GM18505 (cell line): ENCODE measurements at regions not wholly inside any gene's neighbourhood (a gene's known extent, or its start where the extent isn't known, plus 50 kb on each side); places are given as distances from the start of the nearest gene placed in this dataset.

Source experiments
- ATAC-seq: cut with Tn5 transposase; IDR thresholded peaks from one replicate; pipeline ENCODE4 v1.9.1; 2021; ENCODE audit not compliant: unreplicated experiment
- POLR2A ChIP-seq: IDR thresholded peaks from 4 replicates; pipeline ENCODE4 v1.6.1; 2011; ENCODE audit warnings: borderline replicate concordance; ENCODE audit not compliant: insufficient read depth, insufficient read length; ENCODE audit errors: extremely low read depth

- no peak for ATAC-seq
These were observed 99.8 kb upstream of the SSBP2 start for GRCh38 chr5:81850501-81851357.

GRCh38 chr5:81849770-81850367 is 99.0 kb upstream of the SSBP2 start:
- no peak for ATAC-seq
- TF ChIP-seq POLR2A = no peak

More at GRCh38 chr5:81850501-81851357, 99.8 kb upstream of the SSBP2 start:
- TF ChIP-seq POLR2A = no peak

- no peak for ATAC-seq
- TF ChIP-seq POLR2A = no peak
These were observed 97.5 kb upstream of the SSBP2 start for GRCh38 chr5:81848362-81848880.

- no peak for TF ChIP-seq POLR2A
- ATAC-seq = no peak
These were observed 95.4 kb upstream of the SSBP2 start for GRCh38 chr5:81846301-81846700.

- ATAC-seq = no peak
- TF ChIP-seq POLR2A = no peak
These were observed 92.9 kb upstream of the SSBP2 start for GRCh38 chr5:81843845-81844244.

- TF ChIP-seq POLR2A = no peak
- ATAC-seq = no peak
These were observed 92.0 kb upstream of the SSBP2 start for GRCh38 chr5:81842795-81843398.

GRCh38 chr5:81839034-81839433 is 88.1 kb upstream of the SSBP2 start:
- TF ChIP-seq POLR2A = no peak
- no peak for ATAC-seq

- ATAC-seq = no peak
- TF ChIP-seq POLR2A = no peak
These were observed 87.5 kb upstream of the SSBP2 start for GRCh38 chr5:81838307-81838906.

GRCh38 chr5:81837667-81838306 is 86.9 kb upstream of the SSBP2 start:
- TF ChIP-seq POLR2A = no peak
- ATAC-seq = no peak

- no peak for ATAC-seq
- no peak for TF ChIP-seq POLR2A
These were observed 85.0 kb upstream of the SSBP2 start for GRCh38 chr5:81835814-81836367.

- no peak for ATAC-seq
- no peak for TF ChIP-seq POLR2A
These were observed 83.2 kb upstream of the SSBP2 start for GRCh38 chr5:81834021-81834660.

- no peak for ATAC-seq
- TF ChIP-seq POLR2A = no peak
These were observed 79.7 kb upstream of the SSBP2 start for GRCh38 chr5:81830596-81830995.
